IgD-negative memory B cell (primary cell): ENCODE measurements at regions not wholly inside any gene's neighbourhood (a gene's known extent, or its start where the extent isn't known, plus 50 kb on each side); places are given as distances from the start of the nearest gene placed in this dataset.
"Not testable (repeated sequence)": the region's sequence is repeated elsewhere in the genome, so short reads cannot be mapped to it uniquely, and the experiment has no call there.

ENCODE experiments used
- H3K27ac Mint-ChIP-seq, 3 donors: one replicate each; pipeline ENCODE4 v1.8.0; 2020 to 2022; ENCODE audit warnings: mild to moderate bottlenecking in 3 of 3, mixed read lengths in 3 of 3, moderate library complexity in 1 of 3
- H3K27me3 Mint-ChIP-seq: one replicate; pipeline ENCODE4 v1.8.0; 2021; ENCODE audit warnings: mixed read lengths
- H3K36me3 Mint-ChIP-seq: one replicate; pipeline ENCODE4 v1.8.0; 2020; ENCODE audit warnings: mild to moderate bottlenecking, mixed read lengths
- H3K4me1 Mint-ChIP-seq, 3 donors: one replicate each; pipeline ENCODE4 v1.8.0; 2020 to 2022; ENCODE audit warnings: mixed read lengths in 3 of 3, mild to moderate bottlenecking in 1 of 3
- H3K4me3 Mint-ChIP-seq, 4 donors: one replicate each; pipeline ENCODE4 v1.8.0; 2020 to 2022; ENCODE audit warnings: mild to moderate bottlenecking in 4 of 4, mixed read lengths in 4 of 4, moderate library complexity in 3 of 4
- H3K9me3 Mint-ChIP-seq, 3 donors: one replicate each; pipeline ENCODE4 v1.8.0; 2020 to 2021; ENCODE audit warnings: mixed read lengths in 3 of 3, mild to moderate bottlenecking in 1 of 3

- H3K9me3 Mint-ChIP-seq: no peaks in the 10 kb centered on the region
- peaks cover 1% of the 10 kb centered on the region for H3K27me3 Mint-ChIP-seq
- no peak overlapping the region for H3K4me3 Mint-ChIP-seq
- no peaks in the 10 kb centered on the region for H3K36me3 Mint-ChIP-seq
- H3K4me1 Mint-ChIP-seq: peaks cover 0 to 2% (median 0%) of the 10 kb centered on the region in 3 donors
- H3K27ac Mint-ChIP-seq: no peak overlapping the region
Measured at GRCh38 chr5:36802187-36802586, 74.4 kb upstream of the NIPBL start.

GRCh38 chr5:36813249-36813648 lies 63.3 kb upstream of the NIPBL start:
- not testable (repeated sequence) for H3K4me3 Mint-ChIP-seq, H3K4me1 Mint-ChIP-seq, H3K27ac Mint-ChIP-seq, H3K36me3 Mint-ChIP-seq, H3K9me3 Mint-ChIP-seq
- H3K27me3 Mint-ChIP-seq: peaks cover 14% of the 10 kb centered on the region

- H3K27ac Mint-ChIP-seq: no peak overlapping the region
- H3K36me3 Mint-ChIP-seq: no peaks in the 10 kb centered on the region
- peaks cover 0 to 5% (median 0%) of the 10 kb centered on the region in 3 donors for H3K9me3 Mint-ChIP-seq
- no peaks in the 10 kb centered on the region for H3K4me1 Mint-ChIP-seq
- H3K4me3 Mint-ChIP-seq: no peak overlapping the region
- H3K27me3 Mint-ChIP-seq: peaks cover 2% of the 10 kb centered on the region
Measured at GRCh38 chr5:36815871-36816270, 60.7 kb upstream of the NIPBL start.

- Mint-ChIP-seq H3K4me3 (no peak overlapping the region), H3K4me1 (no peaks in the 10 kb centered on the region), H3K36me3 (no peaks in the 10 kb centered on the region), H3K27ac (no peak overlapping the region), H3K9me3 (peaks cover 0 to 3% (median 0%) of the 10 kb centered on the region in 3 donors), H3K27me3 (peaks cover 3% of the 10 kb centered on the region)
Measured at GRCh38 chr5:36820900-36821299, 55.7 kb upstream of the NIPBL start.

- Mint-ChIP-seq H3K36me3 (no peaks in the 10 kb centered on the region), H3K4me3 (no peak overlapping the region), H3K9me3 (peaks cover 0 to 2% (median 0%) of the 10 kb centered on the region in 3 donors), H3K27me3 (peaks cover 15% of the 10 kb centered on the region), H3K4me1 (no peaks in the 10 kb centered on the region), H3K27ac (no peak overlapping the region)
Measured at GRCh38 chr5:36826694-36827093, 49.9 kb upstream of the NIPBL start.
